ENCODE measurements at regions not wholly inside any gene's neighbourhood (a gene's known extent, or its start where the extent isn't known, plus 50 kb on each side); places are given as distances from the start of the nearest gene placed in this dataset.
"Not testable (repeated sequence)": the region's sequence is repeated elsewhere in the genome, so short reads cannot be mapped to it uniquely, and the experiment has no call there.

DNA sequence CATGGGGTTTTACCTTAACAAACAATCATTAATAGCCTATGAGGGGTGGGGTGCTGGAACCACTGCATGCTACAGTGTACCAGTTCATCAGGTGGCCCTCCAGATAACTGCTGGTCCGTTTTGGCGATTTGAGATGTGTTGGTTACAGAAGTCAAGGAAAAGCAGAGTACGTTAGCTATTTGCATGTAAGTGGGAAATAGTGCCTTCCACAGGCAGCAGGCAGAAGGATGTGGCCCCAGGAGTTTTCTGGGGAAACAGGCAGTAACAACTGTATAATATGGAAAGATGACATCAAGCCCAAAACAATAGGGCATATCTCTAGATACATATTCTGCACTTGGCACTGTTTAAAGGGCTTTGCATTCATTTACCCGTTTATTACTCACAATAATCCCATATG is 245.7 kb downstream of the COL4A1 start:
- no peaks in the 10 kb centered on the region for H3K27me3 Mint-ChIP-seq
- DNase-seq (no peak), ATAC-seq (ENCODE audit: low read depth in 2 of 2) (no peak)
- H3K9me3 Mint-ChIP-seq: no peaks in the 10 kb centered on the region
- H3K4me3 Mint-ChIP-seq: no peak overlapping the region
- H3K36me3 Mint-ChIP-seq: no peaks in the 10 kb centered on the region
- H3K4me1 Mint-ChIP-seq: no peaks in the 10 kb centered on the region
- H3K27ac Mint-ChIP-seq: no peak overlapping the region

DNA sequence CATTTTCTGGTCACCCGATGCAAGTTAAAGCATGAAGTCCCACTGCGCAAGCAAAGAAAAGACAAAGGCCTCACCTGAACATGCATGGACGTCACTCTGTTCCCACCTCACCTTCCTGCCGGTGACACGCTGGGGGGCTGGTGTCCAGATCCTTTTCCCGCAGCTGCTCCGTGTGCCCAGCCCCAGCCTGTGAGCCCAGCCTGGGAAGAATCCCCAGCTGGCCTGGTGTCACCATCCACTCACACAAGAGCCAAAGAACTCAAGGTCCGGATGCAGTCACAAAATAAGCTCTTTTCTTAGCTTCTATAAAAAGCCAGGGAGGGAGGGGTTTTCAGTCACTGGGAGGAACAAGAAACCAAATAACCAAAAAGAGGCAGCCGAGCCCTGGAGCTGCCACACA is 249.9 kb downstream of the COL4A1 start:
- H3K27ac Mint-ChIP-seq: no peak overlapping the region
- H3K9me3 Mint-ChIP-seq: peaks cover 0 to 10% (median 2%) of the 10 kb centered on the region in 7 donors
- no peaks in the 10 kb centered on the region for H3K27me3 Mint-ChIP-seq
- ATAC-seq (ENCODE audit: low read depth in 2 of 2) (no peak), DNase-seq (no peak)
- no peak overlapping the region for H3K4me3 Mint-ChIP-seq
- H3K4me1 Mint-ChIP-seq: no peaks in the 10 kb centered on the region
- no peaks in the 10 kb centered on the region for H3K36me3 Mint-ChIP-seq

DNA sequence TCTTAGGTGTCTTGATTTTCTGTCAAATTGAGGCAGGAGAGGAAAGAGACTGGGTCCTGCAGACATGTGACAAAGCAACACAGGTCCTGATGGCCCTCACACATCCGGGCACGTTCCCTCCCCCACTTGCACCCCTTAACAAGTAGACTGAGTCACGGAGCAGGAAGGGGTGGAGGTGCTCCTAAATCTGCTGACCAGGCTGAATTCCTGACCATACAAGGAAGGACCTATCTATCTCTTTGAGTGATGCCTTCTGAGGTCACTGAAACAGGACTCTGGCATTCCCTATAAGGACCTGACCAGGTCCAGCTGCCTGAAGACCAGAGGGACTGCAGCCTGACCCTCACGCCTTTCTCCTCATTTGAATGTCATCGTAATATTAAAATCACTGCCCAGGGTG is 250.3 kb downstream of the COL4A1 start:
- Mint-ChIP-seq H3K9me3 (peaks cover 0 to 10% (median 2%) of the 10 kb centered on the region in 7 donors), H3K36me3 (no peaks in the 10 kb centered on the region), H3K4me3 (no peak overlapping the region), H3K4me1 (no peaks in the 10 kb centered on the region), H3K27ac (no peak overlapping the region), H3K27me3 (no peaks in the 10 kb centered on the region)
- ATAC-seq (ENCODE audit: low read depth in 2 of 2): no peak
- DNase-seq: no peak

DNA sequence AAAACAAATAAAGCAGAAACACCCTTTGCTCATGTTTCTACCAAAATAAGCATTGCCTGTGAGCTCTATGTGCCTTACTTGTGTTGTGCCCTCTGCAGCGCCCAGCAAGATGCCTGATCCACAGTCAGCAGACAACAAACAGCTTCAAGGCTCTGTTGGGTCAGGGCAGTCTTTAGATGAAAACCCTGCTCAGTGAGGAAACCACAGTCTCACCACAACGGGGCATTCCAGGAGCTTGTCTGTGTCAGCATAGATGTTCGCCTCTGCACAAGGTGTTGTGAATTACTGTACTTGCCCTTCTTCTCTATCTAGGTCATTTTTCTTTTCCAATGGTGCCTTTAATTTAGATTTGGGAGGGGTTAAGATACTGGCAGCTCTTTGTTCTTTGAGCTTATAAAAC is 251.9 kb downstream of the COL4A1 start:
- Mint-ChIP-seq H3K36me3 (no peaks in the 10 kb centered on the region), H3K27me3 (no peaks in the 10 kb centered on the region), H3K4me1 (no peaks in the 10 kb centered on the region), H3K4me3 (no peak overlapping the region), H3K9me3 (peaks cover 0 to 10% (median 2%) of the 10 kb centered on the region in 7 donors), H3K27ac (peak overlapping the region in 2 of 6 donors; percentile 11 to 49)
- DNase-seq: no peak
- ATAC-seq (ENCODE audit: low read depth in 2 of 2): no peak

DNA sequence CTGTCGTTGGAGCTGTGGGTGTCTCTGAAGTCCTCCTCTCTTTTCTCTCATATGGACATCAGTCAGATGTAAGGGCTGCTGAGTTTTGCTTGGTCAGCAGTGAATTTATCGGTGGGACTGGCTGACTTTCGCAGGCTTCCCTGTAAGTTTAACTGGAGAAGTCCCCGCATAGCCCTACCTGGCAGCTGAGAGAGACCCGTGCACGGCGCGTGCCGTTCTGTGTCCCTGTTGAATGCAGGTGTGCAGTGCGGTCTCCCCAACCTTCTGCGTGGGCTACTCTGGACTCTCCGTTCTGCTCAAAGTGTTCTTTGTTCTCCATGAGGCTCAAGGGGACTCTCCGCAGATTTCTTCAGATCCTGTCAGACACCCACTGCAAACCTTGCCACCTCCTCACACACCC is 252.9 kb downstream of the COL4A1 start:
- no peak overlapping the region for H3K4me3 Mint-ChIP-seq
- H3K36me3 Mint-ChIP-seq: no peaks in the 10 kb centered on the region
- ATAC-seq (ENCODE audit: low read depth in 2 of 2) (no peak), DNase-seq (no peak)
- no peak overlapping the region for H3K27ac Mint-ChIP-seq
- H3K9me3 Mint-ChIP-seq: peaks cover 0 to 10% (median 2%) of the 10 kb centered on the region in 7 donors
- no peaks in the 10 kb centered on the region for H3K27me3 Mint-ChIP-seq
- no peaks in the 10 kb centered on the region for H3K4me1 Mint-ChIP-seq

DNA sequence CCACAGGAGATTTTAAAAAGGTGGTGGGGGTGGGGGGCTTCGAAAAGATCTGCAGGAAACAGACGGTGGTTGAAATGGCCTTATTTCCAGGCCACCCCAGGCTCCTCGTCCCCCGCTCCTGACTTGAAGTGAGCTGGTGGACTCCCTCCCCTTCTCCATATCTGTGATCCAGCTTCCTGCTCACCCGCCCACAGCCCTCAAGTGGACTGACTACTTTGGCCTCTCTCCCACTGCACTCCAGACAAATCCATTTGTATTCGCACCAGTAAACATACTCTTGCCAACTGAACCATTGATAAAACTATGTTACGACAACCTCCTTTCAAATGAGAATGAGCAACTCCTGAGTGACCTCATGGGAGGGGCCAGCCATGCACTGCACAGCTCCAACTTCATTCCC is 259.5 kb downstream of the COL4A1 start:
- ATAC-seq (ENCODE audit: low read depth in 2 of 2): no peak
- no peaks in the 10 kb centered on the region for H3K36me3 Mint-ChIP-seq
- no peak overlapping the region for H3K4me3 Mint-ChIP-seq
- no peak overlapping the region for H3K27ac Mint-ChIP-seq
- peaks cover 0 to 3% (median 0%) of the 10 kb centered on the region in 7 donors for H3K9me3 Mint-ChIP-seq
- peaks cover 0 to 9% (median 8%) of the 10 kb centered on the region in 3 donors for H3K27me3 Mint-ChIP-seq
- H3K4me1 Mint-ChIP-seq: peaks cover 0 to 3% (median 0%) of the 10 kb centered on the region in 3 donors
- DNase-seq: no peak

DNA sequence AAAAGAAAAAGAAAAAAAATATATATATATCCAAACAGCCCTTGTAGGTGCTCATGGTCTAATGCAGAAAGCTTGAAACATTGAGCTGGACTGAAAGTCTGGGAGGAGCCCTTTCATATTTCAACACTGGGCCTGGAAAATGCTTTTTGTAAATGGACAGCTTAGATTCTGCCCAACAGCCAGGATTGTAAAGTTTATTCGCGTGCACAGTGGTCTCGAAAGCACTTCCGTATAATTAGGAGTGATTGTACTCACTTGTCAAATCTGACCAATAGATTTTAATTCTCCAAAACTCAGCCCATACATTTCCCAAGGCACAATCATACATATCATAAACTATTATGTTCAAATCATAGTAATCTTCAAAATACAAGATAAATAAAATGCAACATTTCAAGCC is 260.1 kb downstream of the COL4A1 start:
- Mint-ChIP-seq H3K27me3 (peaks cover 0 to 9% (median 8%) of the 10 kb centered on the region in 3 donors), H3K36me3 (no peaks in the 10 kb centered on the region), H3K27ac (no peak overlapping the region), H3K4me3 (no peak overlapping the region), H3K9me3 (no peaks in the 10 kb centered on the region), H3K4me1 (peaks cover 0 to 3% (median 0%) of the 10 kb centered on the region in 3 donors)
- DNase-seq (no peak), ATAC-seq (ENCODE audit: low read depth in 2 of 2) (no peak)

DNA sequence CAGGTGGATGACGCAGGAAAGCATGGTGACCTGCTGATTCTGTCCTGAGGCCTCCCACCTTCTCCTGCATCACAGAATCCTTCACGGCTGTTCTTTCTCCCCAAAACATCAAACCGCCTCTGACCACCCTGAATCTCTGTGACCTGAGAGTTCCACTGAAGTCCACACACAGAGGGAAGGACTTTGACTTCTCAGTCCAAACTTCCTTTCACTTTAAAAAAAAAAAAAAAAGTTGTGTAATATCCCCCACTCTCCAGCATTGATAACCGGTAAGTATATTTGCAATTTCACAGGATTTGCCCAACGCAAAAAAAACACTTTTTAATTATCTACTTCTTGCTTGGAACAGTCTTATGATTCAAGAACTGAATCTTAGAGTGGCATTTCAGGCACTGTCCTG is 259.5 kb upstream of the IRS2 start:
- no peak overlapping the region for H3K27ac Mint-ChIP-seq
- peaks cover 0 to 9% (median 8%) of the 10 kb centered on the region in 3 donors for H3K27me3 Mint-ChIP-seq
- peaks cover 0 to 3% (median 0%) of the 10 kb centered on the region in 7 donors for H3K9me3 Mint-ChIP-seq
- ATAC-seq (ENCODE audit: low read depth in 2 of 2): no peak
- no peak overlapping the region for H3K4me3 Mint-ChIP-seq
- DNase-seq: no peak
- no peaks in the 10 kb centered on the region for H3K36me3 Mint-ChIP-seq
- peaks cover 0 to 3% (median 0%) of the 10 kb centered on the region in 3 donors for H3K4me1 Mint-ChIP-seq

DNA sequence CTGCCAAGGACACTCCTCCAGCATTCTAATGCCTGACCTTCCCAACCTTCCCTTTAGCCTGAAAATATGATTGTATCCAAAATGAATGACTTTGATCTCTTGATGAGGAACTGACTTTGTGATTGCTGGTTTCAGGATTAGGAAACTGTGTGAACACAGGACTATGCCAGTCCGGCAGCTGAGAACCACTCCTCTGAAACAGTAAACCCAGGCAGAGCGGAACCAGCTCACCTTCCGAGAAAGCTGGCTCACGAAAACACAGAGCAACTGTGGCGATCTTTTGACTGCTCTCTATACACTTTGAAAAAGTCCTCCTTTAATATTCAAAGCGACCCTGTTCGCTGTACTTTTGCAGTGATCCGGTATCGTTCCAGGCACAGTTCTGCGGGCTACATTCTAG is 258.8 kb upstream of the IRS2 start:
- ATAC-seq (ENCODE audit: low read depth in 2 of 2) (no peak), DNase-seq (no peak)
- Mint-ChIP-seq H3K9me3 (peaks cover 0 to 3% (median 0%) of the 10 kb centered on the region in 7 donors), H3K36me3 (no peaks in the 10 kb centered on the region), H3K27me3 (peaks cover 0 to 9% (median 8%) of the 10 kb centered on the region in 3 donors), H3K4me1 (peaks cover 0 to 3% (median 0%) of the 10 kb centered on the region in 3 donors), H3K4me3 (peak overlapping the region in 1 of 8 donors; percentile 41), H3K27ac (no peak overlapping the region)

DNA sequence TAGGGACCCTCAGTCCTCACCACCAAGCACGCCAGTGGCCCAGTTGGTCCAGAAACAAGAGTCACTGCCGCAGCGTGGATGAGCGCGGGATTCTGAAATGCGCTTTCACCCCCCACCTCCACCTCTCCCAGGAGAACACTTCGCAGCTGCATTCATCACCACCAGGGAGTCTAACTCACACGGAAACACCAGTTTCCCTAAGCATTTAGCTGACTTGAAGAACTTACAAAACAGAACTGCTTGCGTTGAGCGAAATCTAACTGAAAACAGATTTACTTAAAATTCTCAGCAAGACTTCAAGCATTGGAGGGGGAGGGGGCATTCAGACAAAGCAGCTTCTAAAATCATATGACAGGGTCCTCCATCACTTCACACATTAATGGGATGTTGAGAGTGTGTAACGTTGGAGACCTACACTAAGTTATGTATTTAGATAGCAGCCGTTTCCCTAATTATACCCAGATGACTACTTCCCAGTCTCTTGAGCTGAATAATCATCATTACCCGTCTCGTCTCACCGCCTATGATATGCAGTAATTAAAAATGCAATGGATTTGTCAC is 258.2 kb upstream of the IRS2 start:
- H3K27me3 Mint-ChIP-seq: peaks cover 0 to 9% (median 8%) of the 10 kb centered on the region in 3 donors
- peaks cover 0 to 3% (median 0%) of the 10 kb centered on the region in 7 donors for H3K9me3 Mint-ChIP-seq
- peaks cover 0 to 3% (median 0%) of the 10 kb centered on the region in 3 donors for H3K4me1 Mint-ChIP-seq
- DNase-seq (no peak), ATAC-seq (ENCODE audit: low read depth in 2 of 2) (no peak)
- H3K27ac Mint-ChIP-seq: no peak overlapping the region
- H3K4me3 Mint-ChIP-seq: peak overlapping the region in 1 of 8 donors; percentile 27
- no peaks in the 10 kb centered on the region for H3K36me3 Mint-ChIP-seq

DNA sequence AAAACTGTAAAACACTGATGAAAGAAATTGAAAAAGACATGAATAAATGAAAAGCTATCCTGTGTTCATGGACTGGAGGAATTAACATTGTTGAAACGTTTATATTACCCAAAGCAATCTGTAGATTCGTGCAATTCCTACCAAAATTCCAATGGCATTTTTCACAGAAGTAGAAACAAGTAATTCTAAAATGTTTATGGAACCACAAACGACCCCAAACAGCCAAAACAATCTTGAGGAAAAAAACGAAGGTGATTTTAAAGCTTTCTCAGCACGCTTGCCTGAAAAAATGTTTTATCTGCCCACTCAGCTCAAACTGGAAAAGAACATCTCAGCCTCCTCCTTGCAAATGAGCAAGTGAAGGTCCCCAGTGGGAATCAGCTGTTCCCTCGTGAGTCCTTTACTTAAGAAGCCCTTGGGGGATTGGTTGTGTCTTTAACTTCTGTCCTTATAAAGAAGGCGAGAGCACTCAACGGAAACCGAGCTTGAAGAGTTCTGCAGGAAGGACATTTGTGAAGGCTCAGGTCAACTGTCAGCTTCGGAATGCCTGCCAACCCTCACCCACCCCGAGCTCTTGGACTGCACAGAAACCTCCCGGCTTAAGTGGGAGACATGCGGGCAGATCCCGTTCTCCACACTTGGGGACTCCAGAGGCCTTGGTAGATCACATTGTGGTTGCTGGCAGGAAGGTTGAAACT is 256.0 kb upstream of the IRS2 start:
- Mint-ChIP-seq H3K27me3 (peaks cover 0 to 9% (median 3%) of the 10 kb centered on the region in 3 donors), H3K9me3 (peaks cover 0 to 4% (median 0%) of the 10 kb centered on the region in 7 donors), H3K27ac (no peak overlapping the region), H3K4me3 (no peak overlapping the region), H3K4me1 (peaks cover 0 to 3% (median 0%) of the 10 kb centered on the region in 3 donors), H3K36me3 (no peaks in the 10 kb centered on the region)
- ATAC-seq (ENCODE audit: low read depth in 2 of 2) (no peak), DNase-seq (no peak)

DNA sequence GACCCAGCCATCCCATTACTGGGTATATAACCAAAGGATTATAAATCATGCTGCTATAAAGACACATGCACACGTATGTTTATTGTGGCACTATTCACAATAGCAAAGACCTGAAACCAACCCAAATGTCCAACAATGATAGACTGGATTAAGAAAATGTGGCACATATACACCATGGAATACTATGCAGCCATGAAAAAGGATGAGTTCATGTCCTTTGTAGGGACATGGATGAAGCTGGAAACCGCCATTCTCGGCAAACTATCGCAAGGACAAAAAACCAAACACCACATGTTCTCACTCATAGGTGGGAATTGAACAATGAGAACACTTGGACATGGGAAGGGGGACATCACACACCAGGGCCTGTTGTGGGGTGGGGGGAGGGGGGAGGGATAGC is 255.3 kb upstream of the IRS2 start:
- H3K27ac Mint-ChIP-seq; H3K4me3 Mint-ChIP-seq; H3K9me3 Mint-ChIP-seq; DNase-seq; H3K36me3 Mint-ChIP-seq; H3K4me1 Mint-ChIP-seq; ATAC-seq (ENCODE audit: low read depth in 2 of 2); H3K27me3 Mint-ChIP-seq: not testable (repeated sequence)

DNA sequence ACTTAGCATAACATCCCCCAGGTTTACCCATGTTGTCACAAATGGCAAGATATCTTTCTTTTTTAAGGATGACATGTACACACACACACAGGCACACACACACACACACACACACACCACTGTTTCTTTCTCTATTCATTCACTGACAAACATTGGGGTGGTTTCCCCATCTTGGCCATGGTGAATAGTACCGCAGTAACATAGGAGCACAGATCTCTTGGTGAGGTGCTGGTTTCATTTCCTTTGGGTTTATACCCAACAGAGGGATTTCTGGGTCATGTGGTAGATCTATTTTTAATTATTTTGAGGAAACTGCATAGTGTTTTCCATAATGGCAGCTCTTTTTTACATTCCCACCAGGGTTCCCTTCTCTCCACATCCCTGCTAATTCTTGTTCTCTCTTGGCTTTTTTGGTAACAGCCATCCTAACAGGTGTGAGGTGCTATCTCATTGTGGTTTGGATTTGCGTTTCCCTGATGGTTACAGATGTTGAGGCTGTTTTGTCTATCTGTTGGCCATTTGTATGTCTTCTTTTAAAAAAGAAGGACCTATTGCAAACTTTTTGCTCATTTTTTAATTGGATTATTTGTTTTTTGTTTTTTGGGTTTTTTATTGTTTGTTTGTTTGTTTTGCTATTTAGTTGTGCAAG is 251.7 kb upstream of the IRS2 start:
- Mint-ChIP-seq H3K36me3 (no peaks in the 10 kb centered on the region), H3K4me3 (no peak overlapping the region), H3K27ac (no peak overlapping the region), H3K4me1 (no peaks in the 10 kb centered on the region), H3K27me3 (no peaks in the 10 kb centered on the region), H3K9me3 (peaks cover 0 to 4% (median 0%) of the 10 kb centered on the region in 7 donors)
- ATAC-seq (ENCODE audit: low read depth in 2 of 2) (no peak), DNase-seq (no peak)

DNA sequence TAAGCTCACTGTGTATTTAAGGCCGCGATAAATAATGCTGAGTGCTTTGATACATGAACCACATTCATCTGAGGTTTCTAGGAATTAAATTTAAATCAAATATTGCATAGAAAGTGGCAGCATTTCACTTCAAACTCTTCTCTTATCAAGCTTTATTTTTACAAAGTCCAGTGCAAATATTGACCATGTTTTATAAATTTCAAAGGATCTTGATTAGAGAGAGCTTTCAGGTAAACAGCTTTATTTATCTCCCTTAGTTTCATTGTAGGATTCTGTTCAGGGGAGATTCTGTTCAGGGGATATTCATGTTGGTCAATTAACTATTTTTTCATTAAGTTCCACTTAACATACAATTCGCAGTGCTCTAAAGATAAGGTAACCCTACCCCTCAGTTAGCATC is 249.7 kb upstream of the IRS2 start:
- Mint-ChIP-seq H3K27ac (no peak overlapping the region), H3K9me3 (peaks cover 0 to 3% (median 0%) of the 10 kb centered on the region in 7 donors), H3K27me3 (no peaks in the 10 kb centered on the region), H3K4me1 (no peaks in the 10 kb centered on the region), H3K4me3 (no peak overlapping the region), H3K36me3 (no peaks in the 10 kb centered on the region)
- ATAC-seq (ENCODE audit: low read depth in 2 of 2) (no peak), DNase-seq (no peak)
